ENCODE measurements at regions not wholly inside any gene's neighbourhood (a gene's known extent, or its start where the extent isn't known, plus 50 kb on each side); places are given as distances from the start of the nearest gene placed in this dataset.

GRCh38 chr5:4542145-4542778 is 597.9 kb upstream of the ADAMTS16 start:
- WGBS, result 21% methylated on average over 12 of the region's 12 CpGs
- intact Hi-C loops (cut with DNase I), result no loop called here
- peak; percentile 93 for DNase-seq (ENCODE audit: low spot score)

GRCh38 chr5:4544049-4544670 is 596.0 kb upstream of the ADAMTS16 start:
- H3K36me3 ChIP-seq, result no peaks in the 10 kb centered on the region
- H3K27me3 ChIP-seq (replicated peaks; ENCODE audit: insufficient read depth), result no peaks in the 10 kb centered on the region
- TF ChIP-seq POLR2AphosphoS5 (IDR thresholded peaks at IDR 0.05), result no peak
- no peak for TF ChIP-seq POLR2A (IDR thresholded peaks at IDR 0.05)
- TF ChIP-seq CTCF (IDR thresholded peaks at IDR 0.05), result no peak
- H3K9me3 ChIP-seq, result no peaks in the 10 kb centered on the region
- 30% methylated on average over 10 of the region's 10 CpGs for WGBS
- no peak for DNase-seq (ENCODE audit: low spot score)
- intact Hi-C loops (cut with DNase I), result no loop called here
- H3K4me1 ChIP-seq (replicated peaks), result peaks cover 2% of the 10 kb centered on the region
- H3K4me3 ChIP-seq, result no peak overlapping the region
- no peak overlapping the region for H3K27ac ChIP-seq

More at GRCh38 chr5:4542145-4542778, 597.9 kb upstream of the ADAMTS16 start:
- Histone ChIP-seq H3K27me3 (replicated peaks; ENCODE audit: insufficient read depth) (no peaks in the 10 kb centered on the region), H3K36me3 (no peaks in the 10 kb centered on the region), H3K4me3 (no peak overlapping the region), H3K4me1 (replicated peaks) (peaks cover 2% of the 10 kb centered on the region), H3K27ac (peak overlapping the region; percentile 14 to 63), H3K9me3 (no peaks in the 10 kb centered on the region)
- TF ChIP-seq POLR2A (IDR thresholded peaks at IDR 0.05) (no peak), POLR2AphosphoS5 (IDR thresholded peaks at IDR 0.05) (peak; percentile 86)

- H3K27ac ChIP-seq, result no peak overlapping the region
- H3K4me3 ChIP-seq, result no peak overlapping the region
- 95% methylated on average over 6 of the region's 6 CpGs for WGBS
- H3K9me3 ChIP-seq, result no peaks in the 10 kb centered on the region
- H3K36me3 ChIP-seq, result no peaks in the 10 kb centered on the region
- DNase-seq (ENCODE audit: low spot score), result no peak
- TF ChIP-seq CTCF (IDR thresholded peaks at IDR 0.05) (no peak), POLR2A (IDR thresholded peaks at IDR 0.05) (no peak), POLR2AphosphoS5 (IDR thresholded peaks at IDR 0.05) (no peak)
- intact Hi-C loops (cut with DNase I), result no loop called here
- no peaks in the 10 kb centered on the region for H3K27me3 ChIP-seq (replicated peaks; ENCODE audit: insufficient read depth)
- no peaks in the 10 kb centered on the region for H3K4me1 ChIP-seq (replicated peaks)
Observed at GRCh38 chr5:4547547-4547946, 592.6 kb upstream of the ADAMTS16 start.

- Histone ChIP-seq H3K36me3 (no peaks in the 10 kb centered on the region), H3K4me1 (replicated peaks) (no peaks in the 10 kb centered on the region), H3K27ac (no peak overlapping the region), H3K9me3 (no peaks in the 10 kb centered on the region), H3K4me3 (no peak overlapping the region), H3K27me3 (replicated peaks; ENCODE audit: insufficient read depth) (no peaks in the 10 kb centered on the region)
- TF ChIP-seq POLR2AphosphoS5 (IDR thresholded peaks at IDR 0.05) (no peak), POLR2A (IDR thresholded peaks at IDR 0.05) (no peak)
- intact Hi-C loops (cut with DNase I), result no loop called here
- 100% methylated on average over 1 of the region's 1 CpG for WGBS
- no peak for DNase-seq (ENCODE audit: low spot score)
Observed at GRCh38 chr5:4548341-4548740, 591.8 kb upstream of the ADAMTS16 start.

- Histone ChIP-seq H3K36me3 (no peaks in the 10 kb centered on the region), H3K27ac (no peak overlapping the region), H3K4me1 (replicated peaks) (no peaks in the 10 kb centered on the region), H3K9me3 (no peaks in the 10 kb centered on the region), H3K27me3 (replicated peaks; ENCODE audit: insufficient read depth) (no peaks in the 10 kb centered on the region), H3K4me3 (no peak overlapping the region)
- DNase-seq (ENCODE audit: low spot score), result no peak
- 88% methylated on average over 1 of the region's 1 CpG for WGBS
- TF ChIP-seq CTCF (IDR thresholded peaks at IDR 0.05), result no peak
- TF ChIP-seq POLR2A (IDR thresholded peaks at IDR 0.05), result no peak
- no peak for TF ChIP-seq POLR2AphosphoS5 (IDR thresholded peaks at IDR 0.05)
- intact Hi-C loops (cut with DNase I), result no loop called here
Observed at GRCh38 chr5:4549351-4549750, 590.8 kb upstream of the ADAMTS16 start.

- no peak for TF ChIP-seq CTCF (IDR thresholded peaks at IDR 0.05)
- no peak for TF ChIP-seq POLR2AphosphoS5 (IDR thresholded peaks at IDR 0.05)
- TF ChIP-seq POLR2A (IDR thresholded peaks at IDR 0.05), result no peak
- no peaks in the 10 kb centered on the region for H3K36me3 ChIP-seq
- no peak for DNase-seq (ENCODE audit: low spot score)
- no peaks in the 10 kb centered on the region for H3K4me1 ChIP-seq (replicated peaks)
- 46% methylated on average over 3 of the region's 3 CpGs for whole genome bisulfite sequencing
- H3K4me3 ChIP-seq, result no peak overlapping the region
- intact Hi-C loops (cut with DNase I), result no loop called here
- H3K27me3 ChIP-seq (replicated peaks; ENCODE audit: insufficient read depth), result no peaks in the 10 kb centered on the region
- H3K9me3 ChIP-seq, result no peaks in the 10 kb centered on the region
- H3K27ac ChIP-seq, result no peak overlapping the region
Observed at GRCh38 chr5:4551034-4551433, 589.1 kb upstream of the ADAMTS16 start.

Measured in prostate gland (tissue), 2 donors.